Transverse colon (tissue), 3 donors: ENCODE measurements at regions not wholly inside any gene's neighbourhood (a gene's known extent, or its start where the extent isn't known, plus 50 kb on each side); places are given as distances from the start of the nearest gene placed in this dataset.

Source experiments
- POLR2A ChIP-seq: fragments of 450-650 bp; IDR thresholded peaks from one replicate; pipeline ENCODE4 v1.6.1; 2016; ENCODE audit warnings: antibody characterized with exemption, mild to moderate bottlenecking, moderate library complexity
- TF ChIP-seq, protein P1 (sequence below), 5 experiments: fragments of 200-600 bp in 3 of 5; fragments of 450-650 bp in 2 of 5; sonication (generic) in 3 of 5; IDR thresholded peaks; 1 replicate in 2 of 5; 2 replicates in 3 of 5; pipeline ENCODE4 v1.5.1; 2016 to 2017; ENCODE audit warnings: antibody characterized with exemption in 5 of 5, inconsistent platforms in 3 of 5, mild to moderate bottlenecking in 2 of 5, moderate library complexity in 1 of 5

DNA sequence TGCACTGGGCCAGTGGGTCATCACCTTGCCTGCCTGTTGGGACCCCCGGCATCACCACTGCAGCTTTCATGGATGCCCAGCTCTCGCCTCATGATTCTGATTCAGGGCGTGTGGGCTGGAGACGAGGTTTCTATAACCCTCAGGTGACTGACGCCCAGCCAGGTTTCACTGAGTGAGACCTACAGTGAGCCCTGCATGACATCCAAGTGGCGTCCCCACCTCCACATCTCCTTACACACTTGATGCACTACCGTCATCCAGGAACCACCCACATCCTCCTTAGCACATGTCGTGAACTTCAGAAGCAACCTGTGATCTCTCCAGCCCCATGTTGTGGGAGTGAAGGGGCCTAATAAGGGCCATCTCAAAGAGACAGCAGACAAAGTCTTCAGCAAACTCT, 257.5 kb downstream of the CTTN start:
- TF ChIP-seq, protein P1, sequence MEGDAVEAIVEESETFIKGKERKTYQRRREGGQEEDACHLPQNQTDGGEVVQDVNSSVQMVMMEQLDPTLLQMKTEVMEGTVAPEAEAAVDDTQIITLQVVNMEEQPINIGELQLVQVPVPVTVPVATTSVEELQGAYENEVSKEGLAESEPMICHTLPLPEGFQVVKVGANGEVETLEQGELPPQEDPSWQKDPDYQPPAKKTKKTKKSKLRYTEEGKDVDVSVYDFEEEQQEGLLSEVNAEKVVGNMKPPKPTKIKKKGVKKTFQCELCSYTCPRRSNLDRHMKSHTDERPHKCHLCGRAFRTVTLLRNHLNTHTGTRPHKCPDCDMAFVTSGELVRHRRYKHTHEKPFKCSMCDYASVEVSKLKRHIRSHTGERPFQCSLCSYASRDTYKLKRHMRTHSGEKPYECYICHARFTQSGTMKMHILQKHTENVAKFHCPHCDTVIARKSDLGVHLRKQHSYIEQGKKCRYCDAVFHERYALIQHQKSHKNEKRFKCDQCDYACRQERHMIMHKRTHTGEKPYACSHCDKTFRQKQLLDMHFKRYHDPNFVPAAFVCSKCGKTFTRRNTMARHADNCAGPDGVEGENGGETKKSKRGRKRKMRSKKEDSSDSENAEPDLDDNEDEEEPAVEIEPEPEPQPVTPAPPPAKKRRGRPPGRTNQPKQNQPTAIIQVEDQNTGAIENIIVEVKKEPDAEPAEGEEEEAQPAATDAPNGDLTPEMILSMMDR (IDR thresholded peaks at IDR 0.05): no peak
- no peak for TF ChIP-seq POLR2A
